Spleen (tissue), 7 donors: ENCODE measurements at regions not wholly inside any gene's neighbourhood (a gene's known extent, or its start where the extent isn't known, plus 50 kb on each side); places are given as distances from the start of the nearest gene placed in this dataset.

Source experiments
- POLR2A ChIP-seq, 3 donors: fragments of 450-650 bp; IDR thresholded peaks; one replicate each; pipeline ENCODE4 v1.5.1; 2017; ENCODE audit warnings: antibody characterized with exemption in 3 of 3, mild to moderate bottlenecking in 1 of 3
- POLR2AphosphoS5 ChIP-seq, 3 donors: sonication (generic); formaldehyde crosslinking; IDR thresholded peaks; one replicate each; pipeline ENCODE4 v1.5.1; 2017; ENCODE audit warnings: antibody characterized with exemption in 3 of 3
- TF ChIP-seq, protein P1 (sequence below), 11 experiments: fragments of 200-600 bp in 7 of 11; fragments of 450-650 bp in 4 of 11; sonication (generic) in 4 of 11; IDR thresholded peaks in 8 of 11; conservative IDR thresholded peaks in 3 of 11; 1 replicate in 7 of 11; 2 replicates in 4 of 11; pipeline versions ENCODE4 v1.4.0 to v1.8.0; 2016 to 2021; ENCODE audit warnings: antibody characterized with exemption in 11 of 11, inconsistent platforms in 4 of 11, mild to moderate bottlenecking in 1 of 11
- donor health status: DM: no; HTN: no; CAD: no; lungs with moderate emphysema.
- donor health status: DM: no; HTN: no; CAD: no.
- donor health status: DM: no; HTN: no; CAD: no.

DNA sequence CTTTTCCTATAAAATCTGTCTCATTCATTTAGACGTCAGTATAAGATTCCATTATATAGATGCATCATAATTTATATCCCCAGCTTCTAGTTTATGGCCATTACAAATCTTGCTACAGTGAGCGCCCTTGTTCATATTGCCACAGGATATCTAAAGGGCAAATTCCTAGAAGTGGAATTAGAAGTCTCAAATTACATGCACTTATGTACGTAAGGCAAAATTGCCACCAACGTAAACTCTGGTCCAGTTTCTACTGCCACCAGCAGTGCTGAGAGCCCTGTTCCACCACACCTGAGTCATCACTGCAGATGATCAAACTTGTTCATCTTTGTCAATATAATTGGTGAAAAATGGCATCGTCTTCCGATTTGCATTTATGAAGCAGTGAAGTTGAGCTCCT is 90.9 kb upstream of the ID2 start:
- TF ChIP-seq POLR2A (IDR thresholded peaks at IDR 0.05): no peak
- TF ChIP-seq, protein P1, sequence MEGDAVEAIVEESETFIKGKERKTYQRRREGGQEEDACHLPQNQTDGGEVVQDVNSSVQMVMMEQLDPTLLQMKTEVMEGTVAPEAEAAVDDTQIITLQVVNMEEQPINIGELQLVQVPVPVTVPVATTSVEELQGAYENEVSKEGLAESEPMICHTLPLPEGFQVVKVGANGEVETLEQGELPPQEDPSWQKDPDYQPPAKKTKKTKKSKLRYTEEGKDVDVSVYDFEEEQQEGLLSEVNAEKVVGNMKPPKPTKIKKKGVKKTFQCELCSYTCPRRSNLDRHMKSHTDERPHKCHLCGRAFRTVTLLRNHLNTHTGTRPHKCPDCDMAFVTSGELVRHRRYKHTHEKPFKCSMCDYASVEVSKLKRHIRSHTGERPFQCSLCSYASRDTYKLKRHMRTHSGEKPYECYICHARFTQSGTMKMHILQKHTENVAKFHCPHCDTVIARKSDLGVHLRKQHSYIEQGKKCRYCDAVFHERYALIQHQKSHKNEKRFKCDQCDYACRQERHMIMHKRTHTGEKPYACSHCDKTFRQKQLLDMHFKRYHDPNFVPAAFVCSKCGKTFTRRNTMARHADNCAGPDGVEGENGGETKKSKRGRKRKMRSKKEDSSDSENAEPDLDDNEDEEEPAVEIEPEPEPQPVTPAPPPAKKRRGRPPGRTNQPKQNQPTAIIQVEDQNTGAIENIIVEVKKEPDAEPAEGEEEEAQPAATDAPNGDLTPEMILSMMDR (IDR thresholded peaks at IDR 0.05 in 8 of 11, conservative IDR thresholded peaks at IDR 0.05 in 3 of 11): no peak
- TF ChIP-seq POLR2AphosphoS5 (IDR thresholded peaks at IDR 0.05): no peak
